ENCODE measurements at regions not wholly inside any gene's neighbourhood (a gene's known extent, or its start where the extent isn't known, plus 50 kb on each side); places are given as distances from the start of the nearest gene placed in this dataset.

GRCh38 chr12:102763061-102763460 lies 154.0 kb downstream of the PAH start:
- TF ChIP-seq CREB1 (IDR thresholded peaks at IDR 0.05; ENCODE audit: low read depth) = no peak
- no peak for TF ChIP-seq ZBTB7A (IDR thresholded peaks at IDR 0.05; ENCODE audit: low read depth)
- no peak for TF ChIP-seq FOXM1 (IDR thresholded peaks at IDR 0.05; ENCODE audit: borderline replicate concordance, low read depth)
- no peak for TF ChIP-seq EGR1 (IDR thresholded peaks at IDR 0.05)
- TF ChIP-seq TAF1 (IDR thresholded peaks at IDR 0.05; ENCODE audit: low read depth) = no peak
- TF ChIP-seq TCF12 (IDR thresholded peaks at IDR 0.05; ENCODE audit: low read depth) = no peak
- TF ChIP-seq, protein P1, sequence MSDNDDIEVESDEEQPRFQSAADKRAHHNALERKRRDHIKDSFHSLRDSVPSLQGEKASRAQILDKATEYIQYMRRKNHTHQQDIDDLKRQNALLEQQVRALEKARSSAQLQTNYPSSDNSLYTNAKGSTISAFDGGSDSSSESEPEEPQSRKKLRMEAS (IDR thresholded peaks at IDR 0.05) = no peak
- no peak for TF ChIP-seq YY1 (IDR thresholded peaks at IDR 0.05; ENCODE audit: low read depth)
- no peak for TF ChIP-seq RAD21 (IDR thresholded peaks at IDR 0.05; ENCODE audit: low read depth)

DNA sequence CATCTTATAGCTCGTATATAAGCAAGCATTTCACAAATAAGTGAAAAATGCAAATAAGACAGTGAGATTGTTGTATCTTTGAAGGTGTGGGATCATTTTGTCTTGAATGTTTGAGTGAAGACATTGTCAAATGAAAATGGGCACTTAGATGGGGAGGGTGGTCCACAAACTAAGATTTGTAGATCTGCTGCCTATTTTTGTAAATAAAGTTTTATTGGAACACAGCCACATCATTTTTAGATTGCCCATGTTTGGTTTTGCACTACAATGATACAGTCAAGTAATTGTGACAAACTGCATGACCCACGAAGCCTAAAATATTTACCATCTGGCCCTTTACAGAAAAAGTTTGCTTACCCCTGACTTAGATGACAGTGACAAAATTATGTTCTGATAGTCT lies 156.7 kb downstream of the PAH start:
- TF ChIP-seq CREB1 (IDR thresholded peaks at IDR 0.05; ENCODE audit: low read depth) (no peak), FOXM1 (IDR thresholded peaks at IDR 0.05; ENCODE audit: borderline replicate concordance, low read depth) (no peak), TAF1 (IDR thresholded peaks at IDR 0.05; ENCODE audit: low read depth) (no peak), ZBTB7A (IDR thresholded peaks at IDR 0.05; ENCODE audit: low read depth) (no peak), TCF12 (IDR thresholded peaks at IDR 0.05; ENCODE audit: low read depth) (no peak), TEAD4 (IDR thresholded peaks at IDR 0.05) (no peak), YY1 (IDR thresholded peaks at IDR 0.05; ENCODE audit: low read depth) (no peak), RAD21 (IDR thresholded peaks at IDR 0.05; ENCODE audit: low read depth) (no peak)
- TF ChIP-seq, protein P1 (IDR thresholded peaks at IDR 0.05) = no peak

DNA sequence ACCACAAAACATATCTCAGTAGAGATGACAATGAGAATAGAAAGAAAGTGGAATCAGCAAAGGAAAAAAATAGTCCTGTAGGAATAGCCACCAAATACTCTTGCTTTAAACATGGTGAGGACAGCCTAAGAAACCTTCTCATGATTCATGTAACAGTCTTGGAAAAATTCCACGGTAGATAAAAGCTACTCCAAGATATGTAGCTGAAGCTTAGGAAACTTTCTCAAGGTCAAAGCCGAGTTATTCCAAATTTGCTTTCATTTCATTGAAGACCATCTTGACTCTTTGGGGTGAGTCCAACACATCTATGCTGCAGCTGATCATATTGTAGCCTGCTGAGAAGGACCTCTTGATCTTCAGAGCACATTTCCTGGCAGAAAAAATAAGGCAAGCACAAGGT lies 157.6 kb downstream of the PAH start:
- TF ChIP-seq, protein P2, sequence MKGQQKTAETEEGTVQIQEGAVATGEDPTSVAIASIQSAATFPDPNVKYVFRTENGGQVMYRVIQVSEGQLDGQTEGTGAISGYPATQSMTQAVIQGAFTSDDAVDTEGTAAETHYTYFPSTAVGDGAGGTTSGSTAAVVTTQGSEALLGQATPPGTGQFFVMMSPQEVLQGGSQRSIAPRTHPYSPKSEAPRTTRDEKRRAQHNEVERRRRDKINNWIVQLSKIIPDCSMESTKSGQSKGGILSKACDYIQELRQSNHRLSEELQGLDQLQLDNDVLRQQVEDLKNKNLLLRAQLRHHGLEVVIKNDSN (IDR thresholded peaks at IDR 0.05) = no peak
- TF ChIP-seq TEAD4 (IDR thresholded peaks at IDR 0.05) = no peak
- TF ChIP-seq EGR1 (IDR thresholded peaks at IDR 0.05) = no peak
- TF ChIP-seq, protein P1 (IDR thresholded peaks at IDR 0.05) = no peak
- no peak for TF ChIP-seq CREB1 (IDR thresholded peaks at IDR 0.05; ENCODE audit: low read depth)
- TF ChIP-seq TAF1 (IDR thresholded peaks at IDR 0.05; ENCODE audit: low read depth) = no peak
- no peak for TF ChIP-seq EP300 (IDR thresholded peaks at IDR 0.05; ENCODE audit: borderline replicate concordance)
- TF ChIP-seq ZBTB7A (IDR thresholded peaks at IDR 0.05; ENCODE audit: low read depth) = no peak
- TF ChIP-seq FOXM1 (IDR thresholded peaks at IDR 0.05; ENCODE audit: borderline replicate concordance, low read depth) = no peak

- no peak for TF ChIP-seq TAF1 (IDR thresholded peaks at IDR 0.05; ENCODE audit: low read depth)
- TF ChIP-seq TEAD4 (IDR thresholded peaks at IDR 0.05) = no peak
- TF ChIP-seq YY1 (IDR thresholded peaks at IDR 0.05; ENCODE audit: low read depth) = no peak
- no peak for TF ChIP-seq CREB1 (IDR thresholded peaks at IDR 0.05; ENCODE audit: low read depth)
- TF ChIP-seq ZBTB7A (IDR thresholded peaks at IDR 0.05; ENCODE audit: low read depth) = no peak
Observed at GRCh38 chr12:102757882-102758226, 159.2 kb downstream of the PAH start.

- no peak for TF ChIP-seq YY1 (IDR thresholded peaks at IDR 0.05; ENCODE audit: low read depth)
- TF ChIP-seq, protein P1 (IDR thresholded peaks at IDR 0.05) = no peak
- no peak for TF ChIP-seq TEAD4 (IDR thresholded peaks at IDR 0.05)
- no peak for TF ChIP-seq REST (IDR thresholded peaks at IDR 0.05; ENCODE audit: low read depth)
- TF ChIP-seq CREB1 (IDR thresholded peaks at IDR 0.05; ENCODE audit: low read depth) = no peak
- no peak for TF ChIP-seq TAF1 (IDR thresholded peaks at IDR 0.05; ENCODE audit: low read depth)
- TF ChIP-seq EGR1 (IDR thresholded peaks at IDR 0.05) = no peak
- TF ChIP-seq CEBPB (IDR thresholded peaks at IDR 0.05) = no peak
- TF ChIP-seq RAD21 (IDR thresholded peaks at IDR 0.05; ENCODE audit: low read depth) = no peak
- TF ChIP-seq, protein P2 (IDR thresholded peaks at IDR 0.05) = no peak
Observed at GRCh38 chr12:102757154-102757881, 159.7 kb downstream of the PAH start.

DNA sequence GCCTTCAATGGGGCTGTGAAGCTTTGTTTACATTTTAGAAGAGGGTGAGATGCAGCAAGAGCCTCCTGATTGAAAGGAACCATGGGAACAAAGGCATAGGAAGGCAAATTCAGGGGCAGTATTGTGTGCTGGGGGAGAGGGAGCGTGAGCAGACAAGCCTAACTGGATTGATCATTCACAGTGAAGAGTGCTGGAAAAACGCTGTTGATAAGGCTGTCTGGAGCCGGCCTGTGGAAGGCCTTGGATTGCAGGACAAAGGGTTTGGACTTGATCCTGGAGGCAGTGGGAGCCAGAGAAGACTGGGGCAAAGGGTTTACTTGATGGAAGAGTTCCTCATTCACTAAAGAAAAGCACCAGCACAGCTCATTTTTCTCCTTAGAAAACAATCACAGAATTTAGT lies 160.5 kb downstream of the PAH start:
- TF ChIP-seq CREB1 (IDR thresholded peaks at IDR 0.05; ENCODE audit: low read depth) (no peak), TCF12 (IDR thresholded peaks at IDR 0.05; ENCODE audit: low read depth) (no peak), YY1 (IDR thresholded peaks at IDR 0.05; ENCODE audit: low read depth) (no peak), EGR1 (IDR thresholded peaks at IDR 0.05) (no peak), CEBPB (IDR thresholded peaks at IDR 0.05) (no peak), NFIC (IDR thresholded peaks at IDR 0.05) (no peak), REST (IDR thresholded peaks at IDR 0.05; ENCODE audit: low read depth) (no peak), TEAD4 (IDR thresholded peaks at IDR 0.05) (no peak), FOXM1 (IDR thresholded peaks at IDR 0.05; ENCODE audit: borderline replicate concordance, low read depth) (no peak), RAD21 (IDR thresholded peaks at IDR 0.05; ENCODE audit: low read depth) (no peak), ZBTB7A (IDR thresholded peaks at IDR 0.05; ENCODE audit: low read depth) (no peak)

Measured in Ishikawa (cell line).